NOMO-1 treated with dmso at 0.1 percent for 144 hours (cell line): ENCODE measurements at regions not wholly inside any gene's neighbourhood (a gene's known extent, or its start where the extent isn't known, plus 50 kb on each side); places are given as distances from the start of the nearest gene placed in this dataset.
A peak's percentile ranks its signal among the peaks of the same experiment; 100 is the strongest.

Experiments
- DNase-seq: peaks from one replicate; lab custom pipeline; 2025; ENCODE audit not compliant: unreplicated experiment; lab: John Stamatoyannopoulos, UW

GRCh38 chr5:56493766-56494165 lies 260.6 kb upstream of the ANKRD55 start:
- DNase-seq = no peak

- DNase-seq = no peak
These were observed 260.2 kb upstream of the ANKRD55 start for GRCh38 chr5:56493308-56493707.

DNA sequence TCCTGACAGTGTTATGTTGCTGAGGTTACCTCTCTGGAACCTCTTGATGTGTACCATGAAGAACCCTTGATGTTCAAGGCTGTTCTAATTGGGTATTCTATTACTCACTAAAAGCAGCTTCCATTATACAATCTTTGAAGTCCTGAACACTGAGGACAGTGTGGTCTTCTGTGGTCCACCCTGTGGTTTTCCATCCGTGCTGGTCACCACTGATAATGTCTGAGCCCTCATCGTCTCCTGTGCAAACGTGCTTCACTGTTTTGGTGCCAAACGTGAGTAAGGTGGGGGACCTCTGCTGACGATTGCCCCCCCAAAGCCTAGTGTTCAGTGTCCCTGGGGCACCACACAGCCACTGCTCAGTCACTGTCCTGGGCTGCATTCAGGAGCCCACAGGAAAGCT lies 259.7 kb upstream of the ANKRD55 start:
- DNase-seq = no peak

GRCh38 chr5:56490971-56491468 lies 257.9 kb upstream of the ANKRD55 start:
- DNase-seq = no peak

DNA sequence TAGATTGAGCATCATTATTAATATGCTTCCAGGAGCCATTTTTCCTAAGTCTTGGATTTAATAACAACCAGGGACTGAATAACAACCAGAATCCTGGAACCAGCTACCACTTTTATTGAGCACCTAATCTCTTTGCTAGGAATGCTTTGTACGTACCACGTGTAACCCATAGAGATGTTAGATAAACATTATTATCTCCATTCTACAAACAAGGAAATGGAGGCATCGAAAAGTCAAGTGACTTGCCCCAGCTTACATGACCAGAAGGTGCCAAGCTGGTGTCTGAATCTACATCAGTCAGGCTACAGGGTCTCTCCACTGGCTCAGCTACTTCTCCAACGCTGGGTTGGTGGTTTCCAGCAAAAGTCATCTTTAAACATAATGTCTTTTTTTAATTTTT lies 256.1 kb upstream of the ANKRD55 start:
- DNase-seq = no peak

DNA sequence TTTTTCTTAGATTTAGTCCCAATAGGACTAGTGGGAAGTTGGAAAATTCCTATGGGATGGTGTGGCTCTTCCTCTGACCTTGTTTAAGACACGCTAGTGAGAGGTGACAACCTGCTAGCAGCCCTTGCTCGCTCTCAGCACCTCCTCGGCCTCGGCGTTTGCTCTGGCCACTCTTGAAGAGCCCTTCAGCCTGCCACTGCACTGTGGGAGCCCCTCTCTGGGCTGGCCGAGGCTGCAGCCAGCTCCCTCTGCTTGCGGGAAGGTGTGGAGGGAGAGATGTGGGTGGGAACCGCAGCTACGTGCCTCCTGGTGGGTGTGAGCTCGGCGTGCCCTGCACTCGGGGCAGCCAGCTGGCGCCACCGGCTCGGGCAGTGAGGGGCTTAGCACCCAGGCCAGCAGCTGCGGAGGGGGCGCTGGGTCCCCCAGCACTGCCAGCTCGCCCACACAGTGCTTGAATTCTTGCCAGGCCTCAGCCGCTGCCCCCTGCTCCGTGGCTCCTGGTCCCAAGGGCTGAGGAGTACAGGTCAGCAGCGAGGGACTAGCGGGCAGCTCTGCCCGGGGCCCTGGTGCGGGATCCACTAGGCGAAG lies 254.5 kb upstream of the ANKRD55 start:
- no peak for DNase-seq

DNA sequence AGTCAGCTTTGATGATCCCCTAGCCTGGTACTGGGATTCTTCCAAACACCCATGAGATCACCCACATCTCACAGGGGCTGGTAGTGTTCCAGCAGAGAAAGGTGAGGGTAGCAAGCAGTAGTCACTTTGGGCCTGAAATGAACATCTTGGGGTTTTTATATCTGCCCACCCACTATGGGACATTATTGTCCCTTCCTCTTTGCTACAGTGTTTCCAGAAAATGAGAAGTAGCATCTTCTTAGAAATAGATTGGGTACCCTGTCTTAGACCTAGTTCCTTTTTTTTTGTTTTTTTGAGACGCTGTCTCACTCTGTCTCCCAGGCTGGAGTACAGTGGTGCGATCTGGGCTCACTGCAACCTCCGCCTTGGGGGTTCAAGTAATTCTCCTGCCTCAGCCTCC lies 249.2 kb upstream of the ANKRD55 start:
- DNase-seq = peak; percentile 56

- no peak for DNase-seq
These were observed 248.6 kb upstream of the ANKRD55 start for GRCh38 chr5:56481428-56482357.

GRCh38 chr5:56480705-56481427 lies 247.7 kb upstream of the ANKRD55 start:
- DNase-seq = no peak

GRCh38 chr5:56480078-56480704 lies 247.1 kb upstream of the ANKRD55 start:
- no peak for DNase-seq

- DNase-seq = no peak
These were observed 246.6 kb upstream of the ANKRD55 start for GRCh38 chr5:56479696-56480077.

- DNase-seq = no peak
These were observed 246.0 kb upstream of the ANKRD55 start for GRCh38 chr5:56479126-56479525.

- DNase-seq = no peak
These were observed 244.9 kb upstream of the ANKRD55 start for GRCh38 chr5:56478062-56478461.

- DNase-seq = no peak
These were observed 243.3 kb upstream of the ANKRD55 start for GRCh38 chr5:56476487-56476856.

DNA sequence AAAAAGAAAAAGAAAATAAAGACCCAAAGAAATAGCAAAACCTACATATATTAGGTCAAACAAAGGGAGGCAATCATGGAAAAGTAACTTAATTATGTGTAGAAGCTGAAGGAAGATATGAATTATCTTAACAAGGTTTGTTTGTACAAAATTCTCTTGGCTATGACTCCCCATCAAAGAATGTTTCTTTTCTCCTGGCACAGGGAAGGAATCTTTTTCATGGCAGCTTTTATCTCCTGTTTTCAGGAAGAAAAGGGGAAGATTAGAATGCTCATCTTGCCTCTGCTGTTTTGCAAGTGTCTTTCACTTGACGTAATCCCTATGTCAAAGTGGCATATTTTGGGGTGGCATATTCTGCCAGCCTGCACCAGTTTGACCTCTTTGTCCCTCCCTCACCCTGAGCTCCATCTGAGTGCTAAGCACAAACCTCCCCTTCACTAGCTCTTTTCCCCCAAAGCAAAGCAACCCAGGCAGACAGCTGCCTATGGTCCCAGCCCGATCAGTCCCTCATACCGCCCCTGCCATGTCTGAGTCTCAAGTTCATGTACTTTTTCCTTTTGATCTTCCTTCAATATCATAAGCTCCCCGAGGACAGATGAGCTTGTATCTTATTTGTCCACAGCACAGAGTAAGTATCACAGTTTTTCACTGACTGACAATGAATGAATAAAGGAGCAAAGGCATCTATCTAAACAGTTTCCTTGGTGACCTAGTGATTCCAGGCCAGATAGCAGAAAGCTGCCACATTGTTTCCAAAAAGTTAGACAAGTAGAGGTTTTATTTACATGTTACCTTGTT lies 242.8 kb upstream of the ANKRD55 start:
- DNase-seq = no peak

DNA sequence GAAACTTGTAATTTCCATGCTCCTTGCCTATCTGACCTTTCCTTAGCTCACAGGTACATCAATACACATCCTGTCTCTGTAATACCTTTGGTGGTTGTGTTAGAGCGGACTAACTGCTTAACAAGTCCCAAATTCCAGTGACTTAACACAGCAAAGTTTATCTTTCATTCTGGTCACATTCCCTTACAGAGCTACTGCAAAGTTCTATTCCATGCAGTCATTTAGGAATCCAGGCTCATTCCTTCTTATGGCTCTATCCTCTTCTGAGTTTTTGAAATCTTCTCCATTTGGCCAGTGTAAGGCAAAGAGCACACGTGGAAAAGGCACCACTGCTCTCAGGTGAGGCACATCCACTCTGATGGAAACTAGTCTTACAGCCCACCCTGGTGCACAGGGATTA lies 238.6 kb upstream of the ANKRD55 start:
- no peak for DNase-seq

DNA sequence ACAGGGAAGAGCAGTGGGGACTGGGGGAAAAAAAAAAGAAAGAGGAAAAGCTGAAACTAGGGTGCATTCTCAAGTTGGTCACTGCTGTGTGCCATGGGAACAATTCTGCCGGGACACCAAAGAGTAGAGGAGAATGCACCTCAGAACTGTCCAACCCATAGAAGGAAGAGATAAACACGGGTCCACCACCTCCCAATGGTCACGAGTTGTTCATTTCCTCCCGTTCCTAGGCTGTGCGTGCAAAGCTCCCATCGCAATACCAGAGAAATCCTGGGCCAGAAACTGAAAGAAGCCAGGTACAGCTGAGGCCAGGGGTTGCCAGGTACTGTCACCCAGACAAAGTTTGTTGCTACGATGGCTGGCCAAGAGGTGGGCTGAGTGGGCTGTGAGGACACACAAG lies 236.9 kb upstream of the ANKRD55 start:
- DNase-seq = no peak

DNA sequence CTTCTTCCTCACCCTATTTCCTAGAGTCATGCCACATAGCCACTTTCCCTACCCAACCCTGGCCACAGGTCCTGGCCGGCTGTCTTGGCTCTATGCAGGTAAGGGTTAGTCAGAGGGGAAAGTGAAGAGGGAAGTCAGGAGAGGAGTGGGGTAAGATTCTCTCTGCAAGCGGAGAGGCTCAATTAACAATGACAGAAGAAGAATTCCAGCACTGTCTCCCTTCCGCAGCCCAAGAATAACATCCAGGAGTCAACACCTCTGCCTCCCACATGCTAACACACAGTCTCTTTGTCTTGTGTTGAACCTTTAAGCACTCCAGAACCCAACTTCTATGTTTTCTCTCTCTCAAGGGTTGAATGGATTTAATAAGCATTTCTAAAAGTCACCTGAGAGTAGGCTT lies 235.1 kb upstream of the ANKRD55 start:
- DNase-seq = no peak

- no peak for DNase-seq
These were observed 234.1 kb upstream of the ANKRD55 start for GRCh38 chr5:56467176-56467717.

DNA sequence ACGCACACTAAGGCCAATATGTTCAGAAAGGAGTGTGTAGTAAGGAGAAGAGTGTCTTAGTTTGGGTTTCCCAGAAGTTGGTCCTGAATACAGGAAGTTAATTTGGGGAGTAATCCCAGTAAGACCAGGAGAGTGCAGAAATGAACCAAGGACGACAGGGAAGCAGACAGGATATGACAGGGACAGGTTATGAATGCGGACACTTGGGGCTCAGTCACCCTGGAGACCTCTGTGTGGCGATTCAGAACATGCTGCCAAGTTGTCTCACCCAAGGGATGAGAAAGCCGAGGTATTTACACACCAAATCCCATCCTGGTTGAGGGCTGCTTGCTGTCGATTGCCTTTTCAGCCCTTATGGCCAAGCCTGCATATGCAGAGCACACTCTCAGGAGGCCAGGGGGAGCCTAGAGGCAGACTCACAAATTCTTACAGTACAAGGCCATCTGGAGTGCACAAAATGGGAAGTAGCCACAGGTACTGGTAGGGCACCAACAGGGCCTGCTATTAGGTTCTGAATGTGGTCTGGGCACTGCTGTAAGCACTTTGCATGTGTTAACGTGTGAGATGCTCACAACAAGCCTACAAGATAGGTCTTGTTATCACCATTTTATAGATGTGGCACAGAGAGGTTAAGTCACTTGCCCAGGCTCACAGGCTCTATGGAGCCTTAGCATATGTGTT lies 233.1 kb upstream of the ANKRD55 start:
- no peak for DNase-seq
